MV-4-11 (cell line): ENCODE measurements at regions not wholly inside any gene's neighbourhood (a gene's known extent, or its start where the extent isn't known, plus 50 kb on each side); places are given as distances from the start of the nearest gene placed in this dataset.
"Not testable (repeated sequence)": the region's sequence is repeated elsewhere in the genome, so short reads cannot be mapped to it uniquely, and the experiment has no call there.

Experiments used
- DNase-seq: peaks from one replicate; lab custom pipeline; 2025; lab: John Stamatoyannopoulos, UW

- DNase-seq, result no peak
Measured at GRCh38 chr15:62502451-62502850, 337.4 kb upstream of the C2CD4B start.

DNA sequence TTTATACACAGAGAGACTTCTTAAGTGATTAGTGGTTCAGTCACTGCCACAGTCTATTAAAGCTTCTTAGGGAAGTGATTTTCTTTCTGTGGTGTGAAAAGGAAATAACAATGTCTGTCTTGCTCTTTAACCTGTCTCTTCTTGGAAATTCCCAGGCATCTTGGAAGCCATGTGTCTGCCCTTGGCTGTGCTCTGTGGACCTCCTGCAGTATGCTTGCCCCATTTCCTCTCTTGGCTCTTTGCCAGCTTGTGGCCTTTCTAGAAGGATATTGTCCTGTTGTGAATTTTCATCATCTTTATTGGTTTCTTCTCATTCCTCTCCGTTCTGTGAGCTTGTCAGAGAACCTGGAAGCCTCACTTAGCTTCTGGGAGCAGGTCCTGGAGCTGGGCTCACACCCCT lies 338.4 kb upstream of the C2CD4B start:
- DNase-seq, result no peak

DNA sequence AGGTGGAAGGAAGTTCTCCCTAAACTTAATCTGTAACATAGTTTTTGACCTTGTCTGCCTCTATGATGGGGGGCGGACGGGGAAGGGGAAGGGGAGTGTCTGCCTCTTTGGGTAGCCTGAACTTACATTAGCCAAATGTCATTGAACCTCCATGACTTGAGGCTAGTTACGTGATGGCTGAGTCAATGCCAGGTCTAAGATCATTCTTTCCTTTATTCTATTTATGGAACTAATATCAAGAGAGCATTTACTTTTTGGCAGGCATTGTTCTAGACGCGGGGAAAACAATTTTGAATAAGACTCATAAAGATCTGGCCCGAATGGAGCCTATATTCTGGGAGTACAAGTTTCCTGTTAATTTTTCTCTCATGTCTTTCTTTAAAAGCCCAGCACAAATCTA lies 340.7 kb upstream of the C2CD4B start:
- no peak for DNase-seq

DNA sequence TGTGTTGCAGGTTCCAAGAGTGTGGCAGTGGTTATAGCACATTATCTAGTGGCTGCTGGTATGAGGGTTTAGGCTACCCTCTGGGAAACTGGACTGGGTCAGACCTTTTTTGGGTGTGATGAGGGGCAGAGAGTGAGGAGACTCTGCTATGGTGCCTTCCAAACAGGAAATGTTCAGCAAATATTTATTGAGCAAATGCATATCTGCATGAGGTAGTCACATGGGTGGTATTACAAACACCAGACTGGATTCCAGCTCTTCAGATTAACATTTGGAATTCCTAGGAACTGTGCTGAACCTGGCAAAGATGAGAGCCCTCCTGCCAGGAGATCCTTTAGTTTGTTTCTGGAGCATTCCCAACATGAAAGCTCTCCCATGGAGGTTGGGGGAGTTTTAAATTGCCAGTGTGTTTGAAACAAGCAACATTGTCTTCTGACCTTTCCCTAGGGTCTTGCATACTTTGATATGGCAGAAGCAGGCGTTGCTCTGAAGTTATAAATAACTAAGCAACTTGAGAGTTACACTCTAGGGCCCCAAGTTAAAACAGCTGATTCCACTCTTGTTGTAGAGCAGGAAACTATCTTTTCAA lies 341.2 kb upstream of the C2CD4B start:
- no peak for DNase-seq

- DNase-seq, result no peak
Measured at GRCh38 chr15:62509395-62509958, 344.4 kb upstream of the C2CD4B start.

DNA sequence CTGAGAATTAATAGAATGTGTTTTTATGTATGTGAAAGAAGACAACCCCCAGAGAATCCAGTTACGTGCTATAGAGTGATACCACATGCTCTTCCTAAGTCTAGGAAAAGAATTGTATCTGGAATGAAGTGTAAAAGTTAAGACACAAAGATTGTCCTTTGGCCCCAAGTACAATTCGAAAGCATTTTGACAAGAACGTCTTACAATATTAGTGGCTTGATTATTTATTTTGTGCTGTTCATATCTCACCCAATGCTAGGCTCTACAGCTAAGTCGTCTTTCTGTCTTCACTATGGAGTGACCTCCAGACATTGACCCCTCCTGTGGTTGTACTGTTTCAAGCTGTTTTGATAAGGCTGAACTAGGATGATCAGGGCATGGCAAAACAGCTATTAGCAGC lies 345.7 kb upstream of the C2CD4B start:
- no peak for DNase-seq

DNA sequence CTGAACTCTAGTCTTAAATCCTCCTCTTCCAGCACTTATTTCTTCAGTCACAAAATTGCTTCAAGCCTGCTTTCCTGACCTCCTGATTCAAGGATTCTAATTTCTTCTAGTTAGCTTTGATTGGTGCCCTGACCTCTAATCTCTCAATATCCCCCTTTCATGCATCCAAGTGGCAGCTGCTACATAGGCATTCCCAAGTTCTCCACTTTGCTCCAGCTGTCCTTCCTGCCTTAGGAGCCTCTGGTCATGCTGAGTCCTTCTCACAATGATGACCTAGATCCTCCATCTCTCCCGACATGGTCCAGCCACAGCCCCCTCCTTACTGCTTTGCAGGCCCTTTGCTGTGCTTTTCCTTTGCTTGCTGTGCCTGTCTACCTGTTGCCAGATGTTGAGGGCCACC lies 347.8 kb upstream of the C2CD4B start:
- no peak for DNase-seq

- DNase-seq, result no peak
Measured at GRCh38 chr15:62513893-62514292, 348.8 kb upstream of the C2CD4B start.

- DNase-seq, result no peak
Measured at GRCh38 chr15:62515696-62516395, 350.8 kb upstream of the C2CD4B start.

DNA sequence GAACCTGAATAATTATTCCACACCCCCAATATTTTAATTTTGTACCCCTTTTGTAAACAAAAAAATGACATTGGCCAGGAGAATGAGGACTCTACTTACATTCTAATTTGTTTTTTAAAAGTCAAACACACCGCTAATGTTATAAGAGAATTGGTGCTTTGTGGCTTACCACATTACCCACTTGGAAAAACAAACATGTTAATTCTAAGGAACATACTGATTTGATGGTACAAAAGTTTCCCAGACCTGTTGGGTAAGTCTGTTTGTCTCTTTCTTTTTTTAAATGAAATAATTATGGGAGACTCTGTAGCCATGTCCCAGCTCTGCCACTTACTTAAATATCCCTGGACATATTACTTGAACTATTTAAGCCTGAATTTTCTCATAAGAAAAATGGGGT lies 352.5 kb upstream of the C2CD4B start:
- no peak for DNase-seq

DNA sequence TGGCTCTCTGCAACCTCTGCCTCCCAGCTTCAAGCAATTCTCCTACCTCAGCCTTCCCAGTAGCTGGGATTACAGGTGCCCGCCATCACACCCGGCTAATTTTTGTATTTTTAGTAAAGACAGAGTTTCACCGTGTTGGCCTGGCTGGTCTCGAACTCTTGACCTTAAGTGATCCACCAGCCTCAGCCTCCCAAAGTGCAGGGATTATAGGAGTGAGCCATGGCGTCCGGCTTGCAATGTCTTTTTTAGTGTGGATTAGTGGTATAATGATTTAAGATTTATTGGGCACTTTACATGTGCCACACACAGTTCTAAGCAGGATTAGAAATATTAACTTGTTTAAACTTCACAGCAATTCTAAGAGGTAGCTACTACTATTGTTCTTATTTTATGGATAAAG lies 353.6 kb upstream of the C2CD4B start:
- DNase-seq, result not testable (repeated sequence)

GRCh38 chr15:62519900-62520299 lies 354.8 kb upstream of the C2CD4B start:
- no peak for DNase-seq

DNA sequence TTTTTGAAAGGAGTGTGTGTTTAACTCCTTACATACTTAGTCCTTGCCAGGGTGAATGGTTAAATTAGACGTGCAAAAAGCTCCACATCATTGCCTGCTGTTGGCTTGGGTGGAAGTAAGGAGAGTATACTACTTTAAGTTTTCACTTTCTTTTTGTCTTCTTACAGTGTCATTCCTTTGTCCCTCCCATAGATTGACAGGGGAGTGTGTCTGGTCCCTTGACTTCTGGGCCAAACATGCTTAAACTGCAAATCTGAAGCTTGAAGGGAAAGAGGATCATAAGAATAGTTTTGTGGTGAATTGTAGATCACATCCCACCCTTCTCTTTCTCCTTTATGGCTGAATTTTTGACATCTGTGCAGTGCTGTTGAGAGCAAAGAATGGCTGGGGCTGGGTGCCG lies 355.8 kb upstream of the C2CD4B start:
- DNase-seq, result no peak

DNA sequence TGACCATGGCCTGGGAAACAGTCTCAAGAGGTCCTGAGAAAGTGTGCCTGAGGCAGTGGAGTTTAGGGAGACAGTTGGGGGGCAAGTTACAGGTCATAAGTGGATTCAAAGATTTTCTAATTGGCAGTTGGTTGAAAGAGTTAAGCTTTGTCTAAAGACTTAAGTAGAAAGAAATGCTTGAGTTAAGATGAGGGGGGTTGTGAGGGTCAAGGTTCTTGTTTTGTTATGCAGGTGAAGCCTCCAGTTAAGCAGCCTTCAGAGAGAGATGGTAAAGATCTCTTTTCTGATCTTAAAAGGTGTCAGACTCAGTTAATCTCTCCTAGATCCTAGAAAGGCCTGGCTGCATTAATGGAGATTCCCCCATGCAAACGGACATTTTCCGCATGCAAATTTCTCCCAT lies 356.3 kb upstream of the C2CD4B start:
- DNase-seq, result no peak

- no peak for DNase-seq
Measured at GRCh38 chr15:62524848-62525247, 359.8 kb upstream of the C2CD4B start.

- no peak for DNase-seq
Measured at GRCh38 chr15:62527387-62527786, 362.3 kb upstream of the C2CD4B start.

DNA sequence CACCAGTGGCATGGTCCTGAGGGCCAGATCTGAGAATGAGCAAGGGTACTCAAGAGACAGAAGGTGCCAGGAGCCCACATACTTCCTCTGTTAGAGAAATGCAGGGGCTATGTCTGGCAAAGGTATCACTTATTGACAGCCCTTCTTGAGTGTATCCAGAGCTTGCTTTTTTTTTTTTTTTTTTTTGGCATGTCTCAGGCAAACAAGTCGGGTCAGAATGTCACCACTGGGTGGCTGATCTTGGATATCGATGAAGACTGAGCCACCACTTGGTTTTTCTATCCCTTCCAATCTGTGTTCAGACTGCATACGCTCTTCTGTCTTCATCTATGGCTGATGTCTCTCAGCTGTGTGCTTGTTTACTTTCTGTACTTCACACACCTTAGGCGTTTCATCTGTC lies 363.4 kb upstream of the C2CD4B start:
- DNase-seq, result no peak

DNA sequence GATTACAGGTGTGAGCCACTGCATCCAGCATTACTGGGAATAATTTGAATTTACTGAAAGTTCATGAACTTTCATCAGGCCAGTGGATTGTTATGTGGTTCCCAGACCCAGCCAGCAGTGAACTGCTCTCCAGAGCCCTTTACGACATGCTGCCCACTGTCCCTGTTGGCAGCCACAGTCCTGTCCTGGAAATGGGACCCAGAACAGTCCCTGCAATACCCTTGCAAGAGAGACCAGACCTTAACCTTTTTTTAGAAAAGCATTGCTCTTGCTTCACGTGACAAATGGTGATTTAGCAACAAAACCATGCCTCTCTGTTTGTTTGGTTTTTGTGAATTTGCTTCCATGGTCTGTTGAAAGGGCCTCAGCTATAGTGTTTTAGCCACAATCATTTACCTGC lies 367.3 kb upstream of the C2CD4B start:
- no peak for DNase-seq

DNA sequence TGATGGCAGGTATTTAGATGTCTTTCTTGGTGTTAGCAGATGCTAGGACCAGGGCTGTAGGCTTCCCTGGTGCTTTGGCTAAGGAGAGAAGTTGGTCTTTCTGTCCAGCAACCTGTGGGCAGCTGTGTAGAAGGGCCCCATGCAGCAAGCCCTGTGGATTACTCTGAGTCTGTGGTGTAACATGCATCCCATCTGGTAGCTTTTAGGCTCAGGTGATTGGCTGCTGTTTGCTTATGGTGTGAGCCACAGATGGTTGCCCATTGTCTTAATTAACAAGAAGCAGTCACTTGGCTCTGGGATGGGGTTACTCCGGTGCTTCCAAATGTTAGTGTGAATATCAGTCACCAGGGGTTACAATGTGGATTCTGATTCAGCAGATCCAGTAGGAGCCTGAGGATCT lies 368.6 kb upstream of the C2CD4B start:
- no peak for DNase-seq

DNA sequence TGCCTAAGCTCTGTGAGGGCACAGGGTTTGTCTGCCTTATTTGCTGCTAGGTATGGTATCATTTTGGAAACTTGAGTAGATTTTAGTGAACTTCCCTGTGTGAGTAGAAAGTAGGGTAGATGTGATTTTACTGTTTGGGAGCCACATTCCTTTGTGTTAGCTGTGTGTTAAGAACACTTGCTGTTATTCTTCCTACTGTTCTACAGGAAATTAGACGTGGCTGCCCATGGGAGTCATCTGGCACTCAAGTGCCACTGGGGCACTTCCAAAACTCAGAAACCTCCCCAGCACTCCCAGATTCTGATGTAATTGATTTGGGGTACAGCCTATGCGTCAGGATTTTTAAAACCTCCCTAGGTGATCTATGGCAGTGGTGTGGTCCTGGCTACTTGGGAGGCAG lies 369.9 kb upstream of the C2CD4B start:
- no peak for DNase-seq

DNA sequence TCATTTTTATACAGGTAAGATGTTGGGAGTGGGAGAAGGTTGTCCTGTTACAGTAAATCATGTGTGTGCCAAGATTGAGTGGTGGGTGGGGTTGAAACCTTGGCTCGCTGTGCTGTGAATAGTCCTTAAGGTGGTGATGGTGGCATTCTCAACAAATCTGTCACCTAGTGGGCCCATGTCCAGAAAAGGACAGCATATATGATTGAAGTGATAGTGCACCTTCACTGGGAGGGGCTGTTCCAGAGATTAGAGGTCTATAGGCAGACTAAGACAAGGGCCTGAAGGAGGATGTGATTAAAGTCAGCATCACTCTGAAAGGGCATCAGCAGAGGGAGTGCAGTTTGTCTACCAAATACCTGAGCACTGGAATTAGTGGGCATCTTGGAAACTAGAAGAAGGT lies 374.2 kb upstream of the C2CD4B start:
- no peak for DNase-seq

- DNase-seq, result no peak
Measured at GRCh38 chr15:62541250-62541649, 376.2 kb upstream of the C2CD4B start.

DNA sequence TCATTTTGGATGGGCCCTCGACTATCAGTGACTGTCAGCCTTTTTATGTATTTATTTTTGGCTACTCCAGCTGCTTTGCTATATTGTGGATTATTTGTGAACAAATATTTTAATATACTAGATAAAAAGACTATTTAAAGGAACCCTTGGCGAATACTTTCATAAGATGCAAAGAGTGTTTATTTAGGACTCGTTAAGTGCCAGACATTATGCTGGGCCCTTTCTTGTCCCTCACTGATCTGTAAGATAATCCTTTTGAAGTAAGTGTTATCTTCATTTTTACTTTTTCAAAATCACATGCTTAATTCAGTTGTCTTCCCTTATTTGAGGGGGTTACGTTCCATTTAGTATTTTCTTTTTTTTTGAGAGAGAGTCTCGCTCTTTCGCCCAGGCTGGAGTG lies 376.8 kb upstream of the C2CD4B start:
- no peak for DNase-seq

DNA sequence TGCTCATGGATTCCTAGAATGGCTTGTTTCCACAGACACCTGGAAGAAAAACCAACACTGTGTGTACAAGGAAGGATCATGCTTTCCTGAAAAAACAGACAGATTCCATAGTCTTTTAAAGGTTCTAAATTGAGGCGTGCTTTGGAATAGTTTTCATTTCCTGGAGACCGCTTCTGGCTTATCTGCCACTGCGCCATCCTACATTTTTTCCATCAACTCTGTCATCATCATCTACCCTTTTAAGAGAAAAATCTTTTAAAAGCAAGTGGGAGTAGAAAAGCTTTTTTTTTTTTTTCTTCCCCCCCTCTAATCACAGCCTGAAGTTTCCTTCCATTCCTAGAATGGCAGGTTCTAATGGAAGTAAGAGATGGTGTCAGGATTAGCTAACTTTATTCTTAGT lies 379.4 kb upstream of the C2CD4B start:
- no peak for DNase-seq
